Ammon's horn (tissue), 1 donor: ENCODE measurements at regions not wholly inside any gene's neighbourhood (a gene's known extent, or its start where the extent isn't known, plus 50 kb on each side); places are given as distances from the start of the nearest gene placed in this dataset.
A peak's percentile ranks its signal among the peaks of the same experiment; 100 is the strongest.

Experiments used
- DNase-seq: peaks from one replicate; pipeline ENCODE4 v3.0.0-alpha.2; 2016; ENCODE audit warnings: low spot score

- DNase-seq: no peak
Observed at GRCh38 chr4:106766519-106766918, 269.6 kb downstream of the DKK2 start.

GRCh38 chr4:106764774-106765173 lies 271.3 kb downstream of the DKK2 start:
- no peak for DNase-seq

GRCh38 chr4:106762666-106763443 lies 273.3 kb downstream of the DKK2 start:
- peak; percentile 11 for DNase-seq

GRCh38 chr4:106753426-106753825 lies 282.7 kb downstream of the DKK2 start:
- DNase-seq: no peak

- DNase-seq: no peak
Observed at GRCh38 chr4:106746451-106746850, 289.7 kb downstream of the DKK2 start.

- DNase-seq: no peak
Observed at GRCh38 chr4:106738121-106738520, 298.0 kb downstream of the DKK2 start.

GRCh38 chr4:106718548-106718947 lies 317.6 kb downstream of the DKK2 start:
- DNase-seq: no peak

GRCh38 chr4:106717091-106717490 lies 319.0 kb downstream of the DKK2 start:
- DNase-seq: no peak

GRCh38 chr4:106715825-106716224 lies 320.3 kb downstream of the DKK2 start:
- DNase-seq: no peak

GRCh38 chr4:106708464-106708816 lies 327.7 kb downstream of the DKK2 start:
- no peak for DNase-seq

GRCh38 chr4:106707776-106708463 lies 328.2 kb downstream of the DKK2 start:
- DNase-seq: peak; percentile 47

GRCh38 chr4:106704253-106704870 lies 331.8 kb downstream of the DKK2 start:
- no peak for DNase-seq

- no peak for DNase-seq
Observed at GRCh38 chr4:106700321-106700720, 331.7 kb upstream of the GIMD1 start.

- DNase-seq: no peak
Observed at GRCh38 chr4:106698621-106699195, 330.1 kb upstream of the GIMD1 start.

- DNase-seq: peak; percentile 13
Observed at GRCh38 chr4:106695501-106696262, 327.1 kb upstream of the GIMD1 start.

GRCh38 chr4:106694232-106694631 lies 325.7 kb upstream of the GIMD1 start:
- DNase-seq: peak; percentile 16

GRCh38 chr4:106691749-106692148 lies 323.2 kb upstream of the GIMD1 start:
- no peak for DNase-seq

- DNase-seq: no peak
Observed at GRCh38 chr4:106690487-106690886, 321.9 kb upstream of the GIMD1 start.

- DNase-seq: no peak
Observed at GRCh38 chr4:106687026-106687425, 318.4 kb upstream of the GIMD1 start.

GRCh38 chr4:106681381-106681921 lies 312.9 kb upstream of the GIMD1 start:
- DNase-seq: no peak

GRCh38 chr4:106679063-106679462 lies 310.5 kb upstream of the GIMD1 start:
- DNase-seq: no peak

- no peak for DNase-seq
Observed at GRCh38 chr4:106677213-106677612, 308.6 kb upstream of the GIMD1 start.
